T-helper 2 cell treated with Interferon-gamma antibody and Interleukin-4, amounts not matched to agents 5 μg/mL and 100 μg/mL, for 36 hours (primary cell): ENCODE measurements at regions not wholly inside any gene's neighbourhood (a gene's known extent, or its start where the extent isn't known, plus 50 kb on each side); places are given as distances from the start of the nearest gene placed in this dataset.

Experiments used
- DNase-seq: peaks from one replicate; pipeline ENCODE4 v3.0.0; 2021; ENCODE audit warnings: low spot score
- H3K27ac Mint-ChIP-seq: one replicate; pipeline ENCODE4 v1.8.0; 2021; ENCODE audit warnings: mild to moderate bottlenecking, mixed read lengths
- H3K27me3 Mint-ChIP-seq: one replicate; pipeline ENCODE4 v1.8.0; 2021; ENCODE audit warnings: low read depth, mixed read lengths
- H3K36me3 Mint-ChIP-seq: one replicate; pipeline ENCODE4 v1.8.0; 2021; ENCODE audit warnings: low read depth, mixed read lengths
- H3K4me1 Mint-ChIP-seq: one replicate; pipeline ENCODE4 v1.8.0; 2021; ENCODE audit warnings: low read depth, mixed read lengths
- H3K4me3 Mint-ChIP-seq: one replicate; pipeline ENCODE4 v1.8.0; 2022; ENCODE audit warnings: mild to moderate bottlenecking, moderate library complexity, mixed read lengths
- H3K9me3 Mint-ChIP-seq: one replicate; pipeline ENCODE4 v1.8.0; 2021; ENCODE audit warnings: mixed read lengths

- no peak for DNase-seq
- Mint-ChIP-seq H3K9me3 (no peaks in the 10 kb centered on the region), H3K4me3 (no peak overlapping the region), H3K27me3 (peaks cover 5% of the 10 kb centered on the region), H3K27ac (no peak overlapping the region), H3K36me3 (no peaks in the 10 kb centered on the region), H3K4me1 (no peaks in the 10 kb centered on the region)
Observed at GRCh38 chrX:134732676-134733075, 64.3 kb downstream of the PABIR2 start.

GRCh38 chrX:134732152-134732551 lies 64.9 kb downstream of the PABIR2 start:
- Mint-ChIP-seq H3K9me3 (no peaks in the 10 kb centered on the region), H3K4me3 (no peak overlapping the region), H3K27me3 (peaks cover 9% of the 10 kb centered on the region), H3K4me1 (no peaks in the 10 kb centered on the region), H3K36me3 (no peaks in the 10 kb centered on the region), H3K27ac (no peak overlapping the region)
- DNase-seq = no peak

- Mint-ChIP-seq H3K36me3 (no peaks in the 10 kb centered on the region), H3K4me1 (no peaks in the 10 kb centered on the region), H3K4me3 (no peak overlapping the region), H3K9me3 (no peaks in the 10 kb centered on the region), H3K27ac (no peak overlapping the region), H3K27me3 (peaks cover 12% of the 10 kb centered on the region)
- DNase-seq = no peak
Observed at GRCh38 chrX:134727363-134727762, 69.1 kb upstream of the PLAC1 start.

- no peak for DNase-seq
- Mint-ChIP-seq H3K27ac (no peak overlapping the region), H3K9me3 (no peaks in the 10 kb centered on the region), H3K36me3 (no peaks in the 10 kb centered on the region), H3K4me3 (no peak overlapping the region), H3K4me1 (no peaks in the 10 kb centered on the region), H3K27me3 (peaks cover 12% of the 10 kb centered on the region)
Observed at GRCh38 chrX:134725103-134725690, 66.9 kb upstream of the PLAC1 start.

GRCh38 chrX:134721766-134722532 lies 63.7 kb upstream of the PLAC1 start:
- Mint-ChIP-seq H3K27ac (no peak overlapping the region), H3K4me1 (peaks cover 10% of the 10 kb centered on the region), H3K4me3 (no peak overlapping the region), H3K9me3 (no peaks in the 10 kb centered on the region), H3K36me3 (no peaks in the 10 kb centered on the region), H3K27me3 (peaks cover 3% of the 10 kb centered on the region)
- DNase-seq = no peak

- Mint-ChIP-seq H3K27me3 (peaks cover 2% of the 10 kb centered on the region), H3K4me3 (peak overlapping the region; percentile 21), H3K9me3 (no peaks in the 10 kb centered on the region), H3K27ac (peak overlapping the region; percentile 52), H3K36me3 (no peaks in the 10 kb centered on the region), H3K4me1 (peaks cover 10% of the 10 kb centered on the region)
- DNase-seq = peak; percentile 36
Observed at GRCh38 chrX:134718966-134719317, 60.7 kb upstream of the PLAC1 start.

GRCh38 chrX:134718105-134718965 lies 60.1 kb upstream of the PLAC1 start:
- peak overlapping the region; percentile 21 for H3K4me3 Mint-ChIP-seq
- peaks cover 10% of the 10 kb centered on the region for H3K4me1 Mint-ChIP-seq
- H3K27ac Mint-ChIP-seq = peak overlapping the region; percentile 72
- DNase-seq = no peak
- H3K27me3 Mint-ChIP-seq = no peaks in the 10 kb centered on the region
- H3K9me3 Mint-ChIP-seq = no peaks in the 10 kb centered on the region
- H3K36me3 Mint-ChIP-seq = no peaks in the 10 kb centered on the region

- Mint-ChIP-seq H3K27me3 (peaks cover under 1% of the 10 kb centered on the region), H3K4me3 (no peak overlapping the region), H3K36me3 (no peaks in the 10 kb centered on the region), H3K4me1 (peaks cover 10% of the 10 kb centered on the region), H3K27ac (no peak overlapping the region), H3K9me3 (no peaks in the 10 kb centered on the region)
- no peak for DNase-seq
Observed at GRCh38 chrX:134717698-134718097, 59.4 kb upstream of the PLAC1 start.

GRCh38 chrX:134716620-134717012 lies 58.3 kb upstream of the PLAC1 start:
- Mint-ChIP-seq H3K36me3 (no peaks in the 10 kb centered on the region), H3K4me3 (no peak overlapping the region), H3K9me3 (no peaks in the 10 kb centered on the region), H3K27ac (no peak overlapping the region), H3K4me1 (peaks cover 12% of the 10 kb centered on the region), H3K27me3 (peaks cover 2% of the 10 kb centered on the region)
- no peak for DNase-seq

GRCh38 chrX:134715930-134716619 lies 57.8 kb upstream of the PLAC1 start:
- H3K4me1 Mint-ChIP-seq = peaks cover 12% of the 10 kb centered on the region
- no peaks in the 10 kb centered on the region for H3K9me3 Mint-ChIP-seq
- DNase-seq = no peak
- no peaks in the 10 kb centered on the region for H3K36me3 Mint-ChIP-seq
- no peak overlapping the region for H3K27ac Mint-ChIP-seq
- no peak overlapping the region for H3K4me3 Mint-ChIP-seq
- H3K27me3 Mint-ChIP-seq = peaks cover 2% of the 10 kb centered on the region

- Mint-ChIP-seq H3K27ac (no peak overlapping the region), H3K4me3 (no peak overlapping the region), H3K27me3 (peaks cover 2% of the 10 kb centered on the region), H3K36me3 (no peaks in the 10 kb centered on the region), H3K4me1 (peaks cover 12% of the 10 kb centered on the region), H3K9me3 (no peaks in the 10 kb centered on the region)
- DNase-seq = no peak
Observed at GRCh38 chrX:134714633-134715110, 56.4 kb upstream of the PLAC1 start.

- Mint-ChIP-seq H3K27ac (no peak overlapping the region), H3K4me3 (no peak overlapping the region), H3K27me3 (peaks cover 2% of the 10 kb centered on the region), H3K4me1 (peaks cover 7% of the 10 kb centered on the region), H3K36me3 (no peaks in the 10 kb centered on the region), H3K9me3 (no peaks in the 10 kb centered on the region)
- DNase-seq = no peak
Observed at GRCh38 chrX:134713618-134714107, 55.4 kb upstream of the PLAC1 start.

GRCh38 chrX:134712272-134712671 lies 54.0 kb upstream of the PLAC1 start:
- peaks cover 2% of the 10 kb centered on the region for H3K27me3 Mint-ChIP-seq
- H3K36me3 Mint-ChIP-seq = no peaks in the 10 kb centered on the region
- no peak overlapping the region for H3K27ac Mint-ChIP-seq
- peaks cover 2% of the 10 kb centered on the region for H3K4me1 Mint-ChIP-seq
- no peak for DNase-seq
- H3K9me3 Mint-ChIP-seq = no peaks in the 10 kb centered on the region
- H3K4me3 Mint-ChIP-seq = no peak overlapping the region
